HG03460 (cell line): ENCODE measurements at regions not wholly inside any gene's neighbourhood (a gene's known extent, or its start where the extent isn't known, plus 50 kb on each side); places are given as distances from the start of the nearest gene placed in this dataset.
"Not testable (repeated sequence)": the region's sequence is repeated elsewhere in the genome, so short reads cannot be mapped to it uniquely, and the experiment has no call there.

Experiments
- ATAC-seq: cut with Tn5 transposase; IDR thresholded peaks from one replicate; pipeline ENCODE4 v1.9.1; 2021; ENCODE audit not compliant: unreplicated experiment

DNA sequence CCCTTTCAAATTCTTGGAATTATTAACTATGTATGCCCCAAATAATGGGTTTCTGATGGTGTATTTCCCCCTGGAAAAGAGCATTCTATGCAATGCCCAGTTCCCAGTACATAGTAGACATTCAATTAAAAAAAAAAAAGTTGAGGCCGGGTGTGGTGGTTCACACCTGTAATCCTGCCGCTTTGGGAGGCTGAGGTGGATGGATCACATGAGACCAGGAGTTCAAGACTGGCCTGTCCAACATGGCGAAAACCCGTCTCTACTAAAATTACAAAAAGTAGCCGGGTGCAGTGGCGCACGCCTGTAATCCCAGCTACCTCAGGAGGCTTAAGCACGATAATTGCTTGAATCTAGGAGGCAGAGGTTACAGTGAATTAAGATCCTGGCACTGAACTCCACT is 83.3 kb upstream of the ZNF217 start:
- ATAC-seq, result no peak

GRCh38 chr20:53676519-53676822 is 82.8 kb upstream of the ZNF217 start:
- no peak for ATAC-seq

GRCh38 chr20:53672484-53673129 is 79.0 kb upstream of the ZNF217 start:
- no peak for ATAC-seq

DNA sequence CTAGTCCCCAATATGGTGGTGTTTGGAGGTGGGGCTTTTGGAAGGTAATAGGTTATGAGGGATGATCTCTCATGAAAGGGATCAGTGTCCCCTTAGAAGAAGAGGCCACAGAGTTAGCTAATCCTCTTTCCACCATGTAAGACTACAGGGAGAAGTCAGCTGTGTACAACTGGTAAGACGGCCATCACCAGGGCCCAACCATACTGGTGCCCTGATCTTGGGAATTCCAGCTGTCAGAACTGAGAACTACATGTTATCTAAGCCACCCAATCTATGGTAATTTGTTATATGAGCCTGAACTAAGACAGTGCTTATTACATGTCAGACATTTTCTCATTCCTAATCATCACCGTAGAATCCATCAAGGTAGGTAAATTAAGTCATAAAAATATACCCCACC is 77.7 kb upstream of the ZNF217 start:
- ATAC-seq, result no peak

GRCh38 chr20:53669517-53670313 is 76.1 kb upstream of the ZNF217 start:
- not testable (repeated sequence) for ATAC-seq

DNA sequence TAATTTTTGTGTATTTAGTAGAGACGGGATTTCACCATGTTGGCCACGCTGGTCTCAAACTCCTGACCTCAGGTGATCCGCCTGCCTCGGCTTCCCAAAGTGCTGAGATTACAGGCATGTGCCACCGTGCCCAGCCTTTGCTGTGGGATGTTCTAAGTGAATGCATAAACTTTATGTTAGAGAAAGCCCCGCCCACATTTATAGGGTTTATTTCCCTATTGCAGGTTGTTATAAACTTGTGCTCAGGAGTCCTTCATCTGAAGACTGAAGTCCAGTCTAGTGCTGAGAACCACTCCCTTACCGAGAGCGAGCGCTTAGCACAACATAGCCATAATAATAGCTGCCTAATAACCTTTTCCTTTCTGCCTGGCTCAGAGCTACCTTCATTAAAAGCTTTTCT is 75.4 kb upstream of the ZNF217 start:
- ATAC-seq, result no peak

GRCh38 chr20:53666144-53666543 is 72.5 kb upstream of the ZNF217 start:
- ATAC-seq, result no peak

DNA sequence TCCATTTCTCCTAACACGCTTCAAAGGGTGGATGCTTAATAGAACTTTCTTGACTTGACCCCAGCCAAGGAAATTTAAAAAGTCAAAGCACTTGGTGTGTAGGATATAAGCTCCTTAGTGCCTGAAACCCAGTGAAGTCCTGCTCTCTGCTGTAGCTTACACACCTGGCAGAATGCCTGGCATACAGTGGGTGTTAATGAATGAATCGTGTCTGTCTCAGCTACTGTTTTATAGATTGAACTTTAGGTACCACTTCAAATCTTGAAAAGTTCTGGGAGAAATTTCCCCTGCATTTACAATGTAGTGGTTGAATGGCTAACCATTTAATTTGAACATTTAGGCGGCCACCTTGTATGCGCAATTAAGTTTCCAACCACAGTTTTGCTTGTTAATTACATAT is 70.5 kb upstream of the ZNF217 start:
- no peak for ATAC-seq

- not testable (repeated sequence) for ATAC-seq
Measured at GRCh38 chr20:53663521-53663920, 69.9 kb upstream of the ZNF217 start.

DNA sequence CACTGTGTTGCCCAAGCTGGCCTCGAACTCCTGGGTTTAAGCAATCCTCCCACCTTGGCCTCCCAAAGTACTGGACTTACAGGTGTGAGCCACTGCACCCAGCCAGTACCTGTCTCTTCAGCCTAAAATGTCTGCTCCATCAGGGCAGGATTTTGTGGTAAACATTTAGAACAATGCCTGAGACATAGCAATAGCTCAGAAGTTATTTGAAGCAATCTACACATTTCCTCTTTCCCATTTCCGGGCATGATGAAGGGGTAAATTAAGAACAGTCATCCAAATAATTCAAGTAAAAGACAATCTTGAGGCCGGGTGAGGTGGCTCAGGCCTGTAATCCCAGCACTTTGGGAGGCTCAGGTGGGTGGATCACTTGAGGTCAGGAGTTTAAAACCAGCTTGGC is 69.0 kb upstream of the ZNF217 start:
- no peak for ATAC-seq

GRCh38 chr20:53660947-53661381 is 67.3 kb upstream of the ZNF217 start:
- ATAC-seq, result no peak

DNA sequence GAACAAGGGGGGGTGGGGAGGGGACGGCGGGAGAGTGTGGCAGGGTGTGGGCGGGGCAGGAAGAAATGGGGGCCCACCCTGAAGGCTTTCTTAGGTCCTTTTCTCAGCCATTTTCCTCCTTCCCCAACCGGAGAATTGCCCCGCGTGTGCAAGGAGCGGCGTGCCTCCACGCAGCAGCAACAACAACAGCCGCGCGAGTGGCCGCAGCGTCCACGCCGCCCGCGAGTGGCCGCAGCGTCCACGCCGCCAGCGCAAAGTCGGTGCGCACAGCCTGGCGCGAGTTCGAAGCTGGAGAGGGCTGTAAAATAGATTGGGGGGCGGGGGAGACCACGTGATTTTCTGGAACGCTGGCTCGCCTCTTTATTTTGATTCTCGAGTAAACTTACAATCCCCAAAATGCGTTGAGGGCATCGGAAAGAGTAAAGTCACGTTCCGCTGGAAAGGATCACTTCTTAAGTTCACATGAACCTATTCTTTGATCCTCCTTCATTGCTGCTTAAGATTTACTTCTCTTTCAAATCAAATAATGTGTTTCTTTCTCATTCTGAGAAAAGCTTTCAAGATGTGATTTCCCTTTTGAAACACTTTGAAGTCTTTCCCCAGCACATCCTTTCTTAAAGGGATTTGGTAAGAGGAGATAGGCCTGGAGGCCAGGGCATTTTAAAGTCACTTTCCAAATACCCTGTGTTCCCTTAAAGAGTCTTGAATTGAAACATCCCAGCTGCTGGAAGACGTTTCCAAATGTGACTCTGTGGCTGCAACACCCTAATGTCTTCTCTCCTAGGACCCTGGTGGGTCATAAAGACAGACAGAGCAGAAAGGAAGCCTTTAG is 66.7 kb upstream of the ZNF217 start:
- no peak for ATAC-seq

DNA sequence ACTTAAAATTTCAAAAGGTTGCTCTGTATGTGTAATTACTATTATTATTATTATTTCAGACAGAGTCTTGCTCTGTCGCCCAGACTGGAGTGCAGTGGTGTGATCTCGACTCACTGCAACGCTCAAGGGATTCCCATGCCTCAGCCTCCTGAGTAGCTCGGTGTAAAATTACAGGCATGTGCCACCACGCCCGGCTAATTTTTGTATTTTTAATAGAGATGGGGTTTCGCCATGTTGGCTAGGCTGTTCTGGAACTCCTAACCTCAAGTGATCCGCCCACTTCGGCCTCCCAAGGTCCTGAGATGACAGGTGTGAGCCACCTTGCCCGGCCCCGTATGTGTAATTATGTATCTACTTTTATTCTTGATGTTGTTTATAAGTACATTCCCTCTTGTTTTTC is 65.3 kb upstream of the ZNF217 start:
- ATAC-seq, result no peak

DNA sequence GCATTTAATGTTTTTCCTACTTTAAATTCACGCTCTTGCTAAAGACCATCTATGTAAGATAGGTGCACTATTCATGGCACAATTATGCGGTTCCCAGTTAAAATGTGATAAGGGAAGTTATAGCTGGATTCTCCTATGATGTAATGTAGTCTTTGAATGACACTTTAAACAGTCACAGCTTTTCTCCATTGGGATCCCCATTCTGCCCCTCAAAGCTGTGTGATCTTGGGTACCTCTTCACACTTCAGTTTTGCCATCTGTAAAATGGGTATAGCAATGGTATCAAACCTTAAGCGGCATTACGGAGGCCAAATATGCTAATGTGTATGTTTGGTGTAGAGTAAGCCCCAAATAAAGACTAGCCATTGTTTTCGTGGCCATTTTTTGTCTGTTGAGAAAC is 64.7 kb upstream of the ZNF217 start:
- ATAC-seq, result no peak

- ATAC-seq, result no peak
Measured at GRCh38 chr20:53657732-53658131, 64.1 kb upstream of the ZNF217 start.

GRCh38 chr20:53657279-53657678 is 63.6 kb upstream of the ZNF217 start:
- ATAC-seq, result no peak

DNA sequence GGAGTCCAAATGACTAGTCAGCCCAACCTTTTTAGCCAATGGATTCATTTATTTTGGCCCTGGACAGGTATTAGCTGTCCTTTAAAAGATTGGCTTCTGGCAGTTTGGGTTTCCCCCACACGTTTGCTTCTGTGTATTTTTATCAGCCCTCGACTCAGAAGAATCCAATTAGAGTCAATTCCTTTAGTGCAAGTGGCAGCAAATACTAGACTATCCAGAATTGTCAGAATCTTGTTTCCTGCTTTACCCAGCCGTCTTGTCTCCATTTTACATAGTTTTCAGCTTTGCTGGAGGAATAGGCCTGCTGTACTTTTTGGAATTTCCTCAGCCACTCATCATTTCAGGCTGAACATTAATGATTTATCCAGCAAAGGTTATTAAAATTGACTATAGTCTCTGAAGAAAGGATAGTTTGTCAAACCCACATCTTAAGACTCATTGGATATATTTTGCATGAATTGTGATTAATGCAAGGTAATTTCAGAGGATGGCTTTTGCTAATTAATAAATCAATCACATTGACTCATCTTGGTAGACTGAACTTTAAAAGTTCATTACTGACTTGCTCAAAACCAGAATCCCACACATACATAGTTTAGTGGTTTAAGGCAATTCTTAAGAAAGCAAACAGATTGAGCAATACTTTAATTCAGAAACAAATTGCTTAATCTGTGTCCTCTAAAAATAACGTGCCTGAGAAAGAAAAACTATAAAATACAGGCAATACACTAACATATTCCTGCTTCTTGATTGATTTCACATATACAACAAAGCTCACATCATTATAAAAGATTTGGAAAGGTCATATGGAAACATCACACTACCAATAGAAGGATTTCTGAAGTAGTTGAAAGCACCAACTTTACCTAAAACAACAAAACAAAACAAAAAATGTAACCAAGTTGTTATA is 62.9 kb upstream of the ZNF217 start:
- ATAC-seq, result no peak

DNA sequence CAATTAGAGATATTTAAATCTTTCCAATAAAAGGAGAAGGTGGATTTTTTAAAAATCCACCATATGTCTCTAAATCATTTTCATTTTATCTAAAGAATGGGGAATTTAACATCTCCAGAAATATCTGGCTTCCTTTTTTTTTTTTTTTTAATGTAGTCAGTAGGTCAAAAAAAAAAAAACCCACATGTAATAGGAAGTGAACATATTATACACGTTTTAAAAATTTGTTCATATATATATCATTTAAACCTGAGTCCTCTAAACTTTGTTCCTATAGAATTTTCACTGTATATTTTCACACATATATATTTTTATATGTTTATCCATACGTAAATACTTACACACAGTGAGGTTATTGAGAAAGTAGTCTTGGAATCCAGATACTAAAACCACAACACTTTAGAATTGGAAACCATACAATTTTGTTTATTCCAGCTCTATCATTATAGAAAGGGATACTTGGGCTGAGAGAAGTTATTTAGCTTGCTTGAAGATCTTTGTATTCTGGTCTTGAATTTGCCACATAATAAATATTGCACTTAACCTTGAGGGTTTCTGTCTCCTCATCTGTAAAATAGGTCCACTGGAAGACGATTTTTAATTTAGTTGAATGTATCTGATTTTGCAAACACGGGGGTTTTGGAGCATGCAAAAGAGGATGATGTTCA is 62.1 kb upstream of the ZNF217 start:
- ATAC-seq, result no peak

DNA sequence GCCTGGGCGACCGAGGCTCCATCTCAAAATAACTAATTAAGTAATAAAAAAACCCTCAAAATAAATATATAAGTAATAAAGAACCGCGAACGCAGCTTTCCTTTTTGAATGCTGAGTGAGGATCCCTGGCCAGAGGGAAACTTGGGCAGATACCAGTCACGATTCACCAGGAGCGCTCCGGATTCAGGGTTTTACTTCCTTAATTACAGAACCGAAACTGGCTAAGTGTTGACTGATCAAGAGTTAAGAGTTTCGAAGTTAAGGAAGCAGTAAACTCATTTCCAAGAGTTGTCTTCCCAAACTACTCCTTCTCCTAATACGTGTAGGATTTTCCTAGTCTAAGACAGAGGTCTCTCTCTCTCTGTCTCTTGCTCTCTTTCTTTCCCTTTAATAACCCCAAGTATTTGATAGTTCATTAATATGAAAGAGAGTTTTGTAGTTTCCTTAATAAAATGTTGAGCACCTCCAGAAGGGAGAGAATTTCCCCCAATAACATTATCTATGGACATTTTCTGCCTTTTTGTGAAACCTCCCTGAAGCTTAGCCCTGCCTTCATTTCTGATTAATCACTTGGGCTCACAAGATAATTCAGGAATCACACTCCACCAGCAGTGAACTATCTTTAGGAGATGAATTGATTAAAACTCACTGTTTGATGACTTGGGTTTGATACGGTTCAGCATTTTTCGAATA is 61.4 kb upstream of the ZNF217 start:
- no peak for ATAC-seq

- not testable (repeated sequence) for ATAC-seq
Measured at GRCh38 chr20:53654521-53654920, 60.9 kb upstream of the ZNF217 start.
